Activated CD4-positive, alpha-beta T cell treated with anti-CD3 and anti-CD28 coated beads for 36 hours (primary cell): ENCODE measurements at regions not wholly inside any gene's neighbourhood (a gene's known extent, or its start where the extent isn't known, plus 50 kb on each side); places are given as distances from the start of the nearest gene placed in this dataset.
"Not testable (repeated sequence)": the region's sequence is repeated elsewhere in the genome, so short reads cannot be mapped to it uniquely, and the experiment has no call there.

Experiments used
- ATAC-seq: fragments of 200-7000 bp; cut with Tn5 transposase; one replicate; pipeline ENCODE4 v1.10.0; 2021; ENCODE audit warnings: mild to moderate bottlenecking, moderate library complexity
- CTCF ChIA-PET: fragments of 350-600 bp; sonication (Branson Sonifier 250); formaldehyde crosslinking; loops from one replicate; lab custom pipeline; 2021; ENCODE audit warnings: antibody characterized with exemption; lab: Charles Lee
- POLR2A ChIA-PET: fragments of 350-600 bp; sonication (Branson Sonifier 250); formaldehyde crosslinking; loops from one replicate; lab custom pipeline; 2021; ENCODE audit warnings: antibody characterized with exemption, inconsistent platforms; lab: Charles Lee
- DNase-seq: peaks from one replicate; pipeline ENCODE4 v3.0.0-alpha.2; 2020
- H3K27ac Mint-ChIP-seq: one replicate; pipeline ENCODE4 v1.8.0; 2021; ENCODE audit warnings: mixed read lengths
- H3K27me3 Mint-ChIP-seq: one replicate; pipeline ENCODE4 v1.8.0; 2021; ENCODE audit warnings: mixed read lengths
- H3K36me3 Mint-ChIP-seq: one replicate; pipeline ENCODE4 v1.8.0; 2021; ENCODE audit warnings: low read depth, mixed read lengths
- H3K4me1 Mint-ChIP-seq: one replicate; pipeline ENCODE4 v1.8.0; 2021; ENCODE audit warnings: mixed read lengths
- H3K4me3 Mint-ChIP-seq: one replicate; pipeline ENCODE4 v1.8.0; 2021; ENCODE audit warnings: mild to moderate bottlenecking, moderate library complexity, mixed read lengths
- H3K9me3 Mint-ChIP-seq: one replicate; pipeline ENCODE4 v1.8.0; 2021; ENCODE audit warnings: low read depth, mixed read lengths
- intact Hi-C, 2 experiments: fragments of 100-400 bp; cut with DNase I in 1 of 2; cut with micrococcal nuclease in 1 of 2; formaldehyde crosslinking; loops; one replicate each; pipeline versions ENCODE4 v1.14.2 to v1.15.1; 2022 to 2024; cut with DNase I, micrococcal nuclease

DNA sequence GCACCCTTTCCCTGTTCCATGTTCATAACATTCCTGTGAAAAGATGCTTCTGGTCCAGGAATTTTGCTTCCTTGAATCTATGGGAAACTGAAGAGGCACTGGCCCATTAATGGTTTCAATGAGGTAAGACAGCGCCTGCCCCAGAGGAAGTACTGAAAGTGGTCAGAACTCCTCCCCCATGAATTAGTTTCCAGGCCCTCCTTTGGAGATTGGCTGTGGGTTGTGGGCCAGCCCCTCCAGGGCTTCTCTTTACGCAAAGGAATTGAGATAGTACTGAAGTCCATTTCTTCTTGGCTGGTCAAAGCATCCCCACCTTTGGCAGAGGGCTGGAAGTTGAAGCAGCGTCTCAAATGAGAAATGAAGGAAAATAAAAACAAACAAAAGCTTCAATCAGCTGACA lies 175.5 kb downstream of the POLR2M start:
- ChIA-PET POLR2A (no interaction called here), CTCF (interaction anchor here (1.1 to 2.6 kb wide), 2 partner anchors 12 to 21 kb away, joined by 3 to 7 read pairs; no protein-coding TSS in a partner anchor)
- H3K4me1 Mint-ChIP-seq, result no peaks in the 10 kb centered on the region
- no peak overlapping the region for H3K4me3 Mint-ChIP-seq
- no peaks in the 10 kb centered on the region for H3K36me3 Mint-ChIP-seq
- peaks cover 12% of the 10 kb centered on the region for H3K27me3 Mint-ChIP-seq
- intact Hi-C loops, result no loop called here
- no peak overlapping the region for H3K27ac Mint-ChIP-seq
- ATAC-seq (no peak), DNase-seq (no peak)
- no peaks in the 10 kb centered on the region for H3K9me3 Mint-ChIP-seq

DNA sequence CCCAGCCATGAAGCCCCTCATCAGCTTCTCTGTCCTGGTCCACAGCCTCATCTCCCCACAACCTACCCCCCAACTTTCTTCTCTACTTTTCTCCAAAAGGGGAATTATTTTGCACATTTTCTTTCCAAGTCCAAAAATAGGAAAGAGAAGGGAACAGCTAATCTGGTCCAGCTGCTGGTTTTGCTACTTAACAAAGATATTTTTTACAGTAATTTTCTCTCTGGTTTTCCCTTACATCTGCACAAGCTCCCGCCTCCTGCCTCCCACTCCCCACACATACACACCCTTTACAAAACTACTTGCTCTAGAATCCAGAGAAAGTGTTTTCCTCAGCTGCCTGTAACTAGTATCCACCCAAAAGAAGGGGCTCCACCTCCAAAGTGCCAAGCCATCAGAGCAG lies 177.2 kb downstream of the POLR2M start:
- no peak overlapping the region for H3K27ac Mint-ChIP-seq
- CTCF ChIA-PET, result interaction anchor here (0.7 kb wide), 1 partner anchor 697 kb away, joined by 4 read pairs; no protein-coding TSS in a partner anchor
- H3K4me1 Mint-ChIP-seq, result no peaks in the 10 kb centered on the region
- H3K9me3 Mint-ChIP-seq, result no peaks in the 10 kb centered on the region
- H3K27me3 Mint-ChIP-seq, result peaks cover 13% of the 10 kb centered on the region
- no peaks in the 10 kb centered on the region for H3K36me3 Mint-ChIP-seq
- no peak for DNase-seq
- no peak for ATAC-seq
- no peak overlapping the region for H3K4me3 Mint-ChIP-seq
- POLR2A ChIA-PET, result no interaction called here
- intact Hi-C loops, result no loop called here

DNA sequence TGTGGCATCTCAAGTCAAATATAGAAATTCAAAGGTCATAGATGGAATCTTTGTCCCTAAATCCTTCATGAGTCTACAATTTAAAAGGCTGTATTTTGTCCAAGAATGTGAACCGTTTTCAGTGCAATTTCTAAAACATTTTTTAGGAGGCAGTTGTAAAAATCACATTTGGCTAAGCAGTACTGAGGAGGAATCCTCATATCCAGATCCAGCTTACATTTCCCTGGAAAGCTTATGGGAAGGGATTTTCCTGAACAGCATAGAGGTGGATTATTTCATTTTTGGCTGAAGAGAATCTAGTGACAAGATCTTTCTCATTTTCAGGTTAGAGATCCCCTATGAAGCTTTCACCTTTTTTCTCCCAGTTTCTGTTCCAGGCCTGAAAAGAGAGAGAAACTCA lies 178.4 kb downstream of the POLR2M start:
- H3K4me1 Mint-ChIP-seq, result no peaks in the 10 kb centered on the region
- intact Hi-C loops, result no loop called here
- ATAC-seq, result no peak
- H3K27me3 Mint-ChIP-seq, result peaks cover 13% of the 10 kb centered on the region
- no peaks in the 10 kb centered on the region for H3K9me3 Mint-ChIP-seq
- DNase-seq, result no peak
- POLR2A ChIA-PET, result no interaction called here
- CTCF ChIA-PET, result interaction anchor here (0.8 kb wide), 1 partner anchor 18 kb away, joined by 3 read pairs; no protein-coding TSS in a partner anchor
- H3K27ac Mint-ChIP-seq, result no peak overlapping the region
- H3K4me3 Mint-ChIP-seq, result no peak overlapping the region
- H3K36me3 Mint-ChIP-seq, result no peaks in the 10 kb centered on the region

DNA sequence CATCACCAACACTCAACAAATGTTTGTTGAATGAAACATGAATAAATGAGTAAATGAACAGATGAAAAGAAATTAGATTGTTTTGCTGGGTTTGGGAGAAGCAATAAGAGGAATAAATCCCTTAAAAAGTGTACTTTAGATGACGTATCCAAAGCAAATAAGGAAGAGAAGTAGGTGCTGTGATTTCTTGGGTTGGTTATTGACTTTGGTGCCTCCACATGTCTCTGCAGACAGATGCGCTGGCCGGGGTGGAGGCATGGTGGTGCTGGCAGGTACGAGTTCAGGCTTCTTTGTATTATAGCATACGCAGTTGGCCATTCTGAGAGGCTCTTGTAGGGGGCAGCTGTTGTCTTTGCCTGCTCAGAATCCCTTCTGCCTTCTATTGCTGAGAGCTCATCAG lies 178.9 kb downstream of the POLR2M start:
- H3K27me3 Mint-ChIP-seq, result peaks cover 16% of the 10 kb centered on the region
- no peak overlapping the region for H3K4me3 Mint-ChIP-seq
- no peaks in the 10 kb centered on the region for H3K36me3 Mint-ChIP-seq
- CTCF ChIA-PET, result no interaction called here
- intact Hi-C loops, result no loop called here
- H3K27ac Mint-ChIP-seq, result no peak overlapping the region
- ATAC-seq, result no peak
- DNase-seq, result no peak
- no peaks in the 10 kb centered on the region for H3K4me1 Mint-ChIP-seq
- POLR2A ChIA-PET, result no interaction called here
- H3K9me3 Mint-ChIP-seq, result no peaks in the 10 kb centered on the region

DNA sequence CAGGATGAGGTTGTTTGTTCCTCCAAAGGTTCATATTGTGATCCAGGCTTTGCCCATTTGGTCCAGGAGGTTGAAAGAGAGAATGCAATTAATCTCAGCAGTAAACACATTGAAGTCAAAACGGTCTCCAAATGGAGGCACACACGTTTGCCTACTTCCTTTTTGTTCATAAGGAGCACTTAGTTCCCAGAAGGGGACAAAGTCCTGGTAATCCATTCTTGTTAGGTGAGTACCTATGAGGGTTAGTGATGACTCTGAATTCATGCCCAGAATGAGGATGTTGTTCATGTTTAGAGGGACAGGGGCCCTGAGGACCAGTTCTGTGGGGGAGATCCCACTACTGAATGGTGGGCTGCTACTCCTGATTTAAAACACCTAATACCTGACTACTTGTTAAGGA lies 177.7 kb downstream of the ALDH1A2 start:
- DNase-seq, result no peak
- Mint-ChIP-seq H3K27me3 (peaks cover 16% of the 10 kb centered on the region), H3K27ac (no peak overlapping the region), H3K9me3 (no peaks in the 10 kb centered on the region), H3K36me3 (no peaks in the 10 kb centered on the region), H3K4me3 (no peak overlapping the region), H3K4me1 (no peaks in the 10 kb centered on the region)
- no peak for ATAC-seq
- intact Hi-C loops, result no loop called here
- POLR2A ChIA-PET, result no interaction called here
- CTCF ChIA-PET, result no interaction called here

DNA sequence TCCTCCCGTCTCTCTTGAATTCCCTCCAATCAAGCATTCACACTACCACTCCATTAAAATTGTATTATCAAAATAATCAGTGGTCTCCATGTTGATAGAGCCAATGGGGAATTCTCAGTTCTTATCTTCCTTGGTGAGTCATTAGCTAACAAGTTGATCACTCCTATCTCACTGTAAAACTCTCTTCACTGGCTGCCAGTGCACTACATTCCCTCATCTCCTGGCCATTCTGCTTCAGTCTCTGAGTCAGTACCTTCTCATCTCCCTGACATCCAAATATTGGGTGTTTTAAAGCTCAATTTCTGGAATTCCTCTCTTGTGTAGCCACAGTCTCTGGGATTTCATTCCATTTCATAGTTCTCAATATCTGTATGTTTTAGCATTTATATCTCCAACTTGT lies 175.2 kb downstream of the ALDH1A2 start:
- Mint-ChIP-seq H3K36me3 (no peaks in the 10 kb centered on the region), H3K9me3 (no peaks in the 10 kb centered on the region), H3K4me1 (no peaks in the 10 kb centered on the region), H3K27ac (no peak overlapping the region), H3K27me3 (peaks cover 13% of the 10 kb centered on the region), H3K4me3 (no peak overlapping the region)
- no peak for ATAC-seq
- POLR2A ChIA-PET, result no interaction called here
- intact Hi-C loops, result no loop called here
- no peak for DNase-seq
- CTCF ChIA-PET, result interaction anchor here (0.8 to 1.0 kb wide), 3 partner anchors 11 to 29 kb away, joined by 3 to 4 read pairs (median 3); no protein-coding TSS in a partner anchor

DNA sequence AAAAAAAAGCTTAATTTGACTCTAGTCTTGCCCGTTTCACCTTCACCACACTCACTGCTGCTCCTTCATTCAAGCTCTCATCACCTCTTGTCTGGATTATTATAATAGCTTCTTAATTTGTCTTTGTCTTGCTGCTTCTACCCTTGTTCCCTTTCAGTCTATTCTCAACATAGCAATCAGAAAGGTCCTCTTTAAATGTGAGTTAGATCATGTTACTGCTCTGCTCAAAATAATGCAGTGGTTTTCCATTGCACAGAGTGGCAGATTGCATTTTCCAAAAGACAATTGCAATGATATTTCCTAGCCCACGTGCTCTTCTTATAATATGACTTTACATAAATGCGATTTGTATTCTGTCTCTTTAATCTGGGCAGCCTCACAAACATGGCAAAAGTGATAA lies 174.6 kb downstream of the ALDH1A2 start:
- intact Hi-C loops, result no loop called here
- POLR2A ChIA-PET, result no interaction called here
- CTCF ChIA-PET, result interaction anchor here (0.6 to 1.0 kb wide), 4 partner anchors 11 to 1963 kb away, joined by 3 to 4 read pairs (median 3); no protein-coding TSS in a partner anchor

DNA sequence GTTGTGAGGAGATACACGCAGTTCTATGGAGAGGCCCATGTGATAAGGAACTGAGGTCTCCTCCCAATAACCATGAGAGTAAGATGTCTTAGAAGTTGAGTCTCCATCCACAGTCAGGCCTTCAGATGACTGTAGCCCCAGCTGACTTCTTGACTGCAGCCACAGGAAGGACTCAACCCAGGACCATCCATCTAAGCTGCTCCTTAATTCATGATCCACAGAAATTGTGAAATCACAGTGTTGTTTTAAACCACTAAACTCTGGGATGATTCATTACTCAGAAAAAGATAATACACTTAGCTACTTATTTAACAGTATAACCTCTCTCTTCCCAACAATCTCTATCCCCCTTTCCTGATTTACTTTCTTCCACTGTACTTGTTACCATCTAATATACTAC lies 173.3 kb downstream of the ALDH1A2 start:
- ATAC-seq, result no peak
- Mint-ChIP-seq H3K27ac (no peak overlapping the region), H3K27me3 (peaks cover 11% of the 10 kb centered on the region), H3K36me3 (no peaks in the 10 kb centered on the region), H3K9me3 (no peaks in the 10 kb centered on the region), H3K4me3 (no peak overlapping the region), H3K4me1 (no peaks in the 10 kb centered on the region)
- intact Hi-C loops, result no loop called here
- CTCF ChIA-PET, result no interaction called here
- POLR2A ChIA-PET, result no interaction called here
- DNase-seq, result no peak

More for the DNA sequence above, 174.6 kb downstream of the ALDH1A2 start:
- no peaks in the 10 kb centered on the region for H3K9me3 Mint-ChIP-seq
- no peak overlapping the region for H3K4me3 Mint-ChIP-seq
- ATAC-seq (no peak), DNase-seq (no peak)
- H3K27me3 Mint-ChIP-seq, result peaks cover 10% of the 10 kb centered on the region
- no peak overlapping the region for H3K27ac Mint-ChIP-seq
- no peaks in the 10 kb centered on the region for H3K4me1 Mint-ChIP-seq
- H3K36me3 Mint-ChIP-seq, result no peaks in the 10 kb centered on the region

DNA sequence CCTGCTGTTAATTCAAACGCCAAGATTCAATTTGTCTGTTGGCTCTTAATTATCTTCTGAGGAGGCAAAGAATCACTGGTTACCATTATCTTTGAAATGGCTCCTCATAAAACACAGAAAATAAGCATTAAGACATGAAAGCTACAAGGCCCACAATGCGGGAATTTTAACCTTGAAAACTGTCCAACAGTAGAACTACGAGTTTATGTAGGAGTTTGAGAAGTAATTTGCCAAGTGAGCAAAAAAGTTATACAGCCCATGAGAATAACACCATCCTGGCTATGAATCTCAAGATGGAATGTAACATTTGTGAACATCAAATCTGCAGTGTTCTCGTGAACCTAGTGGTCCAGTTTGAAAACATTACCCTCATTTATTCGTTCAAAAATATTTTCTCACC lies 172.5 kb downstream of the ALDH1A2 start:
- ATAC-seq (no peak), DNase-seq (no peak)
- Mint-ChIP-seq H3K27me3 (peaks cover 5% of the 10 kb centered on the region), H3K4me1 (no peaks in the 10 kb centered on the region), H3K36me3 (no peaks in the 10 kb centered on the region), H3K27ac (no peak overlapping the region), H3K4me3 (no peak overlapping the region), H3K9me3 (no peaks in the 10 kb centered on the region)
- POLR2A ChIA-PET, result no interaction called here
- intact Hi-C loops, result no loop called here
- CTCF ChIA-PET, result no interaction called here

DNA sequence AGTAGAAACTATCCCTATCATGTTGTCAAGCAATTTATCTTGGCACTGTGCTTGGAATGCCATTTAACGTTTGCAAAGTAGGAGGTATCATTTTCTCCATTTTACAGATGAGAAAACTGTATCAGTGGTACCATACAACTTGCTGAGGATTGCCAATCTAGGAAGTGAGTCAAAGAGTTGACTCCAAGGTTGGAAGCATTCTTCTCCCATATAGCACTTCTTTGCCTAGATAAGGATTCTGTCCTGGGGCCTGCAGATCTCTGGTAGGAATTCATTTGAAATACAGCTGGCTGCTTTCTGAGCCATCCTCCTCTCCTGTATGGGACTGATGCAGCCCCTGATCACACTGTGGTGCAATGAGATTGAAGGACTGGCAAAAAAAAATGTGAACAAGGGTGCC lies 170.2 kb downstream of the ALDH1A2 start:
- DNase-seq (no peak), ATAC-seq (no peak)
- H3K27ac Mint-ChIP-seq, result no peak overlapping the region
- no peak overlapping the region for H3K4me3 Mint-ChIP-seq
- ChIA-PET CTCF (no interaction called here), POLR2A (no interaction called here)
- intact Hi-C loops, result no loop called here
- H3K9me3 Mint-ChIP-seq, result no peaks in the 10 kb centered on the region
- no peaks in the 10 kb centered on the region for H3K36me3 Mint-ChIP-seq
- H3K4me1 Mint-ChIP-seq, result no peaks in the 10 kb centered on the region
- H3K27me3 Mint-ChIP-seq, result peaks cover 2% of the 10 kb centered on the region

DNA sequence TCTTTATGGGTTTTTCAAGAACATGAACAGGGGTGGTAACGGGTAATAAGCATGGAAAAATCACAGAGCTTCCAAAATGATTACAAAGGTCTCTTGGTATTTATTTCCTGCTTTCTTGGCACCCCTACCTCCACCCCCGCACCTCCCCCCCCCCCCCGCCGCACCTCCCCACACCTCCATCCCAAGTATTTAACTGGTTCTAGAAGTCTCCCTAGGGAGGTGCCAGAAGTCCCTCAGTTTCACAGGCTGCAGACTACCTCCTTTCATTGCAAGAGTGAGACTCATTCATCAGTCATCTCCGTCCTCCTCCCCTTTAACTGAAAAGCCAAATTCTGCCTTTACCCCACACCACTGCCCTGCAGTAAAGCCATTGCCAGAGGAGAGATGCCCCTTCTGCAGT lies 169.4 kb downstream of the ALDH1A2 start:
- Mint-ChIP-seq H3K36me3 (no peaks in the 10 kb centered on the region), H3K27ac (no peak overlapping the region), H3K9me3 (no peaks in the 10 kb centered on the region), H3K27me3 (peaks cover 2% of the 10 kb centered on the region), H3K4me1 (no peaks in the 10 kb centered on the region), H3K4me3 (no peak overlapping the region)
- ATAC-seq (no peak), DNase-seq (no peak)
- POLR2A ChIA-PET, result no interaction called here
- intact Hi-C loops, result no loop called here
- CTCF ChIA-PET, result interaction anchor here (0.6 kb wide), 1 partner anchor 231 kb away, joined by 3 read pairs; no protein-coding TSS in a partner anchor

DNA sequence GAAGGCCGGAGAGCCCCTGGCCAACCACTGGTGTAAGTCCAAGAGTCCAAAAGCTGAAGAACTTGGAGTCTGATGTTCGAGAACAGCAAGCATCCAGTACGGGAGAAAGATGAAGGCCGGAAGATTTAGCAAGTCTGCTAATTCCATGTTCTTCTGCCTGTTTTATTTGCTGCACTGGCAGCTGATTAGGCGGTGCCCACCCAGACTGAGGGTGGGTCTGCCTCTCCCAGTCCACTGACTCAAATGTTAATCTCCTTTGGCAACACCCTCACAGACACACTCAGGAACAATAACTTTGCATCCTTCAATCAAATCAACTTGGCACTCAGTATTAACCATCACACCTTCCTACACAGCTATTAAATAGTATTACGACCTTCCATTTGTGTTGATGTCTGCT lies 168.6 kb downstream of the ALDH1A2 start:
- H3K36me3 Mint-ChIP-seq, H3K27me3 Mint-ChIP-seq, H3K9me3 Mint-ChIP-seq, POLR2A ChIA-PET, H3K27ac Mint-ChIP-seq, H3K4me3 Mint-ChIP-seq, H3K4me1 Mint-ChIP-seq, intact Hi-C loops, ATAC-seq, CTCF ChIA-PET, DNase-seq: not testable (repeated sequence)
